GM21526 (cell line): ENCODE measurements at regions not wholly inside any gene's neighbourhood (a gene's known extent, or its start where the extent isn't known, plus 50 kb on each side); places are given as distances from the start of the nearest gene placed in this dataset.
A peak's percentile ranks its signal among the peaks of the same experiment; 100 is the strongest.
"Not testable (repeated sequence)": the region's sequence is repeated elsewhere in the genome, so short reads cannot be mapped to it uniquely, and the experiment has no call there.

Experiments used
- ATAC-seq: cut with Tn5 transposase; IDR thresholded peaks from one replicate; pipeline ENCODE4 v1.9.1; 2021; ENCODE audit warnings: moderate library complexity; ENCODE audit not compliant: unreplicated experiment, low FRiP score

- ATAC-seq = no peak
Observed at GRCh38 chr11:37505406-37505805, 907.4 kb upstream of the RAG2 start.

GRCh38 chr11:37504921-37505320 lies 906.9 kb upstream of the RAG2 start:
- no peak for ATAC-seq

- peak; percentile 95 for ATAC-seq
Observed at GRCh38 chr11:37504060-37504611, 906.1 kb upstream of the RAG2 start.

GRCh38 chr11:37503411-37504059 lies 905.5 kb upstream of the RAG2 start:
- ATAC-seq = peak; percentile 54

- ATAC-seq = no peak
Observed at GRCh38 chr11:37502202-37502601, 904.2 kb upstream of the RAG2 start.

GRCh38 chr11:37500425-37500824 lies 902.4 kb upstream of the RAG2 start:
- no peak for ATAC-seq

- ATAC-seq = no peak
Observed at GRCh38 chr11:37497326-37497725, 899.3 kb upstream of the RAG2 start.

GRCh38 chr11:37496201-37496600 lies 898.2 kb upstream of the RAG2 start:
- ATAC-seq = no peak

- no peak for ATAC-seq
Observed at GRCh38 chr11:37484298-37484697, 886.3 kb upstream of the RAG2 start.

GRCh38 chr11:37483761-37484160 lies 885.7 kb upstream of the RAG2 start:
- no peak for ATAC-seq

- ATAC-seq = no peak
Observed at GRCh38 chr11:37474889-37475288, 876.9 kb upstream of the RAG2 start.

GRCh38 chr11:37468344-37468743 lies 870.3 kb upstream of the RAG2 start:
- no peak for ATAC-seq

- no peak for ATAC-seq
Observed at GRCh38 chr11:37465221-37465620, 867.2 kb upstream of the RAG2 start.

GRCh38 chr11:37459456-37459855 lies 861.4 kb upstream of the RAG2 start:
- no peak for ATAC-seq

- ATAC-seq = no peak
Observed at GRCh38 chr11:37456746-37457145, 858.7 kb upstream of the RAG2 start.

- ATAC-seq = no peak
Observed at GRCh38 chr11:37451903-37452302, 853.9 kb upstream of the RAG2 start.

- ATAC-seq = peak; percentile 58
Observed at GRCh38 chr11:37450613-37451012, 852.6 kb upstream of the RAG2 start.

GRCh38 chr11:37449146-37449545 lies 851.1 kb upstream of the RAG2 start:
- no peak for ATAC-seq

- no peak for ATAC-seq
Observed at GRCh38 chr11:37442576-37442975, 844.5 kb upstream of the RAG2 start.

GRCh38 chr11:37431633-37432230 lies 833.7 kb upstream of the RAG2 start:
- ATAC-seq = not testable (repeated sequence)

- ATAC-seq = not testable (repeated sequence)
Observed at GRCh38 chr11:37430966-37431632, 833.1 kb upstream of the RAG2 start.

- ATAC-seq = no peak
Observed at GRCh38 chr11:37422511-37422910, 824.5 kb upstream of the RAG2 start.
